ENCODE measurements at regions not wholly inside any gene's neighbourhood (a gene's known extent, or its start where the extent isn't known, plus 50 kb on each side); places are given as distances from the start of the nearest gene placed in this dataset.

GRCh38 chr3:127492426-127492825 is 98.1 kb downstream of the TPRA1 start:
- TF ChIP-seq, protein P1, sequence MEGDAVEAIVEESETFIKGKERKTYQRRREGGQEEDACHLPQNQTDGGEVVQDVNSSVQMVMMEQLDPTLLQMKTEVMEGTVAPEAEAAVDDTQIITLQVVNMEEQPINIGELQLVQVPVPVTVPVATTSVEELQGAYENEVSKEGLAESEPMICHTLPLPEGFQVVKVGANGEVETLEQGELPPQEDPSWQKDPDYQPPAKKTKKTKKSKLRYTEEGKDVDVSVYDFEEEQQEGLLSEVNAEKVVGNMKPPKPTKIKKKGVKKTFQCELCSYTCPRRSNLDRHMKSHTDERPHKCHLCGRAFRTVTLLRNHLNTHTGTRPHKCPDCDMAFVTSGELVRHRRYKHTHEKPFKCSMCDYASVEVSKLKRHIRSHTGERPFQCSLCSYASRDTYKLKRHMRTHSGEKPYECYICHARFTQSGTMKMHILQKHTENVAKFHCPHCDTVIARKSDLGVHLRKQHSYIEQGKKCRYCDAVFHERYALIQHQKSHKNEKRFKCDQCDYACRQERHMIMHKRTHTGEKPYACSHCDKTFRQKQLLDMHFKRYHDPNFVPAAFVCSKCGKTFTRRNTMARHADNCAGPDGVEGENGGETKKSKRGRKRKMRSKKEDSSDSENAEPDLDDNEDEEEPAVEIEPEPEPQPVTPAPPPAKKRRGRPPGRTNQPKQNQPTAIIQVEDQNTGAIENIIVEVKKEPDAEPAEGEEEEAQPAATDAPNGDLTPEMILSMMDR (IDR thresholded peaks at IDR 0.05): no peak
- TF ChIP-seq EP300 (IDR thresholded peaks at IDR 0.05; ENCODE audit: low read depth): no peak
- no peak for TF ChIP-seq POLR2A (IDR thresholded peaks at IDR 0.05)
- TF ChIP-seq POLR2AphosphoS5 (IDR thresholded peaks at IDR 0.05): no peak
